WTC11 (cell line): ENCODE measurements at regions not wholly inside any gene's neighbourhood (a gene's known extent, or its start where the extent isn't known, plus 50 kb on each side); places are given as distances from the start of the nearest gene placed in this dataset.

Source experiments
- ATAC-seq: fragments of 200-7000 bp; cut with Tn5 transposase; 2 replicates; pipeline ENCODE4 v1.10.0; 2021; ENCODE audit warnings: mild to moderate bottlenecking, moderate library complexity
- CTCF ChIA-PET: fragments of 300-600 bp; sonication (Branson Sonifier 250); formaldehyde crosslinking; loops from one replicate; lab custom pipeline; 2021; ENCODE audit warnings: antibody characterized with exemption; lab: Charles Lee
- POLR2A ChIA-PET: fragments of 350-600 bp; sonication (Branson Sonifier 250); formaldehyde crosslinking; loops from one replicate; lab custom pipeline; 2021; ENCODE audit warnings: antibody characterized with exemption; lab: Charles Lee
- DNase-seq: peaks from one replicate; pipeline ENCODE4 v3.0.0; 2021; ENCODE audit warnings: low spot score
- H3K27ac Mint-ChIP-seq: 2 replicates; pipeline ENCODE4 v1.8.0; 2021; ENCODE audit warnings: mixed read lengths
- H3K27me3 Mint-ChIP-seq: 2 replicates; pipeline ENCODE4 v1.8.0; 2021; ENCODE audit warnings: low read depth, mild to moderate bottlenecking, moderate library complexity, mixed read lengths
- H3K36me3 Mint-ChIP-seq: 2 replicates; pipeline ENCODE4 v1.8.0; 2021; ENCODE audit warnings: mixed read lengths
- H3K4me1 Mint-ChIP-seq: 2 replicates; pipeline ENCODE4 v1.8.0; 2022; ENCODE audit warnings: mixed read lengths
- H3K4me3 Mint-ChIP-seq: 2 replicates; pipeline ENCODE4 v1.8.0; 2021; ENCODE audit warnings: mild to moderate bottlenecking, moderate library complexity, mixed read lengths
- H3K9me3 Mint-ChIP-seq: 2 replicates; pipeline ENCODE4 v1.8.0; 2021; ENCODE audit warnings: mixed read lengths
- ETV6 ChIP-seq: sonication (generic); formaldehyde crosslinking; IDR thresholded peaks from 2 replicates; pipeline ENCODE4 v1.8.1; 2022; ENCODE audit warnings: mild to moderate bottlenecking, missing genetic modification reagents
- FOXK1 ChIP-seq: sonication (generic); formaldehyde crosslinking; IDR thresholded peaks from 2 replicates; pipeline ENCODE4 v1.8.0; 2022; ENCODE audit warnings: mild to moderate bottlenecking, moderate library complexity, missing genetic modification reagents
- GTF2I ChIP-seq: fragments of 250-450 bp; sonication (Bioruptor Pico); conservative IDR thresholded peaks from 2 replicates; pipeline ENCODE4 v1.4.0; 2021; ENCODE audit warnings: mild to moderate bottlenecking
- RORB ChIP-seq: fragments of 250-450 bp; sonication (Bioruptor Pico); IDR thresholded peaks from 2 replicates; pipeline ENCODE4 v1.9.0; 2021; ENCODE audit warnings: mild to moderate bottlenecking
- SOX15 ChIP-seq: fragments of 250-450 bp; sonication (Bioruptor Pico); IDR thresholded peaks from 2 replicates; pipeline ENCODE4 v1.9.0; 2021; ENCODE audit warnings: mild to moderate bottlenecking
- TEAD4 ChIP-seq: sonication (generic); formaldehyde crosslinking; IDR thresholded peaks from 2 replicates; pipeline ENCODE4 v1.8.0; 2022; ENCODE audit warnings: mild to moderate bottlenecking, missing genetic modification reagents
- ZNF121 ChIP-seq: sonication (generic); formaldehyde crosslinking; IDR thresholded peaks from 2 replicates; pipeline ENCODE4 v1.8.0; 2023; ENCODE audit warnings: missing genetic modification reagents
- ZNF219 ChIP-seq: sonication (generic); formaldehyde crosslinking; IDR thresholded peaks from 2 replicates; pipeline ENCODE4 v1.8.0; 2023; ENCODE audit warnings: missing genetic modification reagents, mild to moderate bottlenecking, borderline replicate concordance
- ZNF263 ChIP-seq: sonication (generic); formaldehyde crosslinking; IDR thresholded peaks from 2 replicates; pipeline ENCODE4 v1.8.1; 2022; ENCODE audit warnings: low read depth, mild to moderate bottlenecking, moderate library complexity, missing genetic modification reagents
- ZNF423 ChIP-seq: fragments of 250-450 bp; sonication (Bioruptor Pico); IDR thresholded peaks from 2 replicates; pipeline ENCODE4 v2.1.2; 2022; ENCODE audit warnings: mild to moderate bottlenecking, moderate library complexity
- TF ChIP-seq, protein P1 (sequence below): sonication (generic); formaldehyde crosslinking; IDR thresholded peaks from 2 replicates; pipeline ENCODE4 v1.8.0; 2023; ENCODE audit warnings: missing genetic modification reagents
- TF ChIP-seq, protein P2 (sequence below): sonication (generic); formaldehyde crosslinking; IDR thresholded peaks from 2 replicates; pipeline ENCODE4 v1.8.1; 2023; ENCODE audit warnings: mild to moderate bottlenecking, missing genetic modification reagents, moderate library complexity
- TF ChIP-seq, protein P3 (sequence below): sonication (generic); formaldehyde crosslinking; IDR thresholded peaks from 2 replicates; pipeline ENCODE4 v1.8.1; 2023; ENCODE audit warnings: mild to moderate bottlenecking, moderate library complexity, missing genetic modification reagents
- TF ChIP-seq, protein P4 (sequence below): sonication (generic); formaldehyde crosslinking; IDR thresholded peaks from 2 replicates; pipeline ENCODE4 v1.8.1; 2022; ENCODE audit warnings: low read depth, mild to moderate bottlenecking, moderate library complexity, missing genetic modification reagents, borderline replicate concordance
- TF ChIP-seq, protein P5 (sequence below): sonication (generic); formaldehyde crosslinking; IDR thresholded peaks from 2 replicates; pipeline ENCODE4 v1.8.0; 2022; ENCODE audit warnings: missing genetic modification reagents

DNA sequence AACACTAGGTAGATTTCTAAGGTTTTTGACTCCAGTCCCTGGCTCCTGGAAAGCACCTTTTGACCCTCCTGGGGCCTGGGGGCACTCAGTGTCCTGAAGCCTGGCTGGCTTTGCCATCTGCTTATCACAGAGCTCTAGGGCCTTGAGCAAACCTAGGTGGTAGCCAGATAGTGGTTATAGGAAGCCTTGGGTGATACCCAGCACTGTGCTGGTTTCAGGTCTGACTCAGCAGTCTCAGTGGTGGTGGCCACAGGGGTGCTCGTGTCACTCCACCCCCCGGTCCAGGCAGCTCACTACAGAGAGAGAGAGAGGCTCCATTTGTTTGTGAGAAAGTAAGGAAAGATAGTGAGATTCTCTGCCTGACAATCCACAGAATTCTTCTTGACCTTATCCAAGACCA, 195.8 kb upstream of the ZFP42 start:
- no peak for ATAC-seq
- Mint-ChIP-seq H3K36me3 (peaks cover 21% of the 10 kb centered on the region), H3K27me3 (peaks cover 5% of the 10 kb centered on the region; the same call in 1 of the 2 replicates), H3K9me3 (peaks cover 56% of the 10 kb centered on the region), H3K4me1 (peaks cover 9% of the 10 kb centered on the region)
- CTCF ChIA-PET, result no interaction called here
- no peak for TF ChIP-seq ZNF121 (CRISPR knock-in tag)
- TF ChIP-seq, all 79 proteins: peak for 0
- no peak for DNase-seq
- H3K4me3 Mint-ChIP-seq, result no peak overlapping the region
- POLR2A ChIA-PET, result no interaction called here
- no peak overlapping the region for H3K27ac Mint-ChIP-seq

DNA sequence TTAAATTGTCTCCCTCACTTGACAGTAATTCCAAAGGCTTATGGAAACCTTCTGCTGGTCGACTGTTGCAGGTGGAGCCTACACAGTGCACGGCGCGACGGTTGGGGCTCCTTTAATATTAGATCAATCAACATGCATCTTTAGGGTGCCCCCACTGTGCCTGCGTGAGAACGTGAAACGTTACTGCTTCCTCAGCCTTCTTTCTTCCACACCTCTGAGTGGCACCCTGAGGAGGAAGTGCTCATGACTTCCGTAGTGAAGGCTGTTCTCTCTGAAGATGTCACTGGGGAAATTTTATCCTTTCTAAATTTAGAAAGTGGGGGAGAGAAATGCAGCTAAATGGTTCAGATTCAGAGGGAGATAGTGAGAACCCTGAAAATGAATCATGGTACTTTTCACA, 184.0 kb upstream of the ZFP42 start:
- DNase-seq, result no peak
- H3K9me3 Mint-ChIP-seq, result no peaks in the 10 kb centered on the region
- H3K4me1 Mint-ChIP-seq, result 0 out of 2 replicates have a peak, but pooled peaks cover 3% of the 10 kb centered on the region

DNA sequence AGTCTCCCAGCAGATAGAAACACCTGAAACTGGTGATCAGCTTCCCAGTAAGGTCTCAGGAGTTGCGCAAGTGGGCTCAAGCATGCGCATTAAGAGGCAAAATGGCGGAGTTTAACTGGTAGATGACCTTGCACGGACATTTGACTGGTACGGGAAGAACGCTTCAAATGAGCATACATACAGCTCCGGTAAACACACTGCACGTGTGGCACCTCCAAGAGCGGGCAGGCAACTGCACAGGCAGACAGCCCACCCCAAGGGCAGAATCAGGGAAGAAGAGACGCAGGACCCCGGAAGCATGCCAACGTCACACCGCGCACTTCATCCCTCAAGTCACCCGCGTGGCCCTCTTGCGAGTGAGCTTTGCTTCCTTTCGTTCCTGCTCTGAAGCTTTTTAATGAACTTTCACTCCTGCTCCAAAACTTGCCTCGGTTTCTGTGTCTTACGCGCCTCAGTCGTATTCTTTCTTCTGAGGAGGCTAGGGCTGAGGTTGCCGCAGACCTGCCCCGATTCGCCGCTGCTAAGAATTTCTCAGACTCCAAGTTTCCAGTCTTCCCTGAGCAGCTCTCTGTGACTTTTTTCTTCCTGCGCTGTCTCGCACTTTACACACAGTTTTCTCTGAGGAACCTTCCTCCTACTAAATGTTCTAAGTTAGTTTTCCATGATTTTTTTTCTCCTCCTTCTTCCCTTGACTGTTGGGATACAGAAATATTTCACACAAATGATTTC, 180.7 kb upstream of the ZFP42 start:
- 0 out of 2 replicates have a peak, but pooled peaks cover 3% of the 10 kb centered on the region for H3K4me1 Mint-ChIP-seq
- no peak overlapping the region for H3K4me3 Mint-ChIP-seq
- DNase-seq (no peak), ATAC-seq (no peak)
- CTCF ChIA-PET, result no interaction called here
- no peaks in the 10 kb centered on the region for H3K36me3 Mint-ChIP-seq
- POLR2A ChIA-PET, result no interaction called here
- no peaks in the 10 kb centered on the region for H3K27me3 Mint-ChIP-seq
- H3K27ac Mint-ChIP-seq, result no peak overlapping the region
- TF ChIP-seq ZNF219 (CRISPR knock-in tag), result no peak
- TF ChIP-seq ZNF263 (CRISPR knock-in tag), result no peak
- TF ChIP-seq, protein P1, sequence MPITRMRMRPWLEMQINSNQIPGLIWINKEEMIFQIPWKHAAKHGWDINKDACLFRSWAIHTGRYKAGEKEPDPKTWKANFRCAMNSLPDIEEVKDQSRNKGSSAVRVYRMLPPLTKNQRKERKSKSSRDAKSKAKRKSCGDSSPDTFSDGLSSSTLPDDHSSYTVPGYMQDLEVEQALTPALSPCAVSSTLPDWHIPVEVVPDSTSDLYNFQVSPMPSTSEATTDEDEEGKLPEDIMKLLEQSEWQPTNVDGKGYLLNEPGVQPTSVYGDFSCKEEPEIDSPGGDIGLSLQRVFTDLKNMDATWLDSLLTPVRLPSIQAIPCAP (CRISPR knock-in tag), result no peak
- TF ChIP-seq, protein P2, sequence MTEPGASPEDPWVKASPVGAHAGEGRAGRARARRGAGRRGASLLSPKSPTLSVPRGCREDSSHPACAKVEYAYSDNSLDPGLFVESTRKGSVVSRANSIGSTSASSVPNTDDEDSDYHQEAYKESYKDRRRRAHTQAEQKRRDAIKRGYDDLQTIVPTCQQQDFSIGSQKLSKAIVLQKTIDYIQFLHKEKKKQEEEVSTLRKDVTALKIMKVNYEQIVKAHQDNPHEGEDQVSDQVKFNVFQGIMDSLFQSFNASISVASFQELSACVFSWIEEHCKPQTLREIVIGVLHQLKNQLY (CRISPR knock-in tag), result no peak
- TF ChIP-seq, protein P3, sequence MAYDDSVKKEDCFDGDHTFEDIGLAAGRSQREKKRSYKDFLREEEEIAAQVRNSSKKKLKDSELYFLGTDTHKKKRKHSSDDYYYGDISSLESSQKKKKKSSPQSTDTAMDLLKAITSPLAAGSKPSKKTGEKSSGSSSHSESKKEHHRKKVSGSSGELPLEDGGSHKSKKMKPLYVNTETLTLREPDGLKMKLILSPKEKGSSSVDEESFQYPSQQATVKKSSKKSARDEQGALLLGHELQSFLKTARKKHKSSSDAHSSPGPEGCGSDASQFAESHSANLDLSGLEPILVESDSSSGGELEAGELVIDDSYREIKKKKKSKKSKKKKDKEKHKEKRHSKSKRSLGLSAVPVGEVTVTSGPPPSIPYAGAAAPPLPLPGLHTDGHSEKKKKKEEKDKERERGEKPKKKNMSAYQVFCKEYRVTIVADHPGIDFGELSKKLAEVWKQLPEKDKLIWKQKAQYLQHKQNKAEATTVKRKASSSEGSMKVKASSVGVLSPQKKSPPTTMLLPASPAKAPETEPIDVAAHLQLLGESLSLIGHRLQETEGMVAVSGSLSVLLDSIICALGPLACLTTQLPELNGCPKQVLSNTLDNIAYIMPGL, result no peak
- no peak for TF ChIP-seq SOX15
- no peak for TF ChIP-seq TEAD4 (CRISPR knock-in tag)
- no peak for TF ChIP-seq RORB (CRISPR knock-in tag)
- no peak for TF ChIP-seq ZNF423 (CRISPR knock-in tag)
- TF ChIP-seq, protein P4, sequence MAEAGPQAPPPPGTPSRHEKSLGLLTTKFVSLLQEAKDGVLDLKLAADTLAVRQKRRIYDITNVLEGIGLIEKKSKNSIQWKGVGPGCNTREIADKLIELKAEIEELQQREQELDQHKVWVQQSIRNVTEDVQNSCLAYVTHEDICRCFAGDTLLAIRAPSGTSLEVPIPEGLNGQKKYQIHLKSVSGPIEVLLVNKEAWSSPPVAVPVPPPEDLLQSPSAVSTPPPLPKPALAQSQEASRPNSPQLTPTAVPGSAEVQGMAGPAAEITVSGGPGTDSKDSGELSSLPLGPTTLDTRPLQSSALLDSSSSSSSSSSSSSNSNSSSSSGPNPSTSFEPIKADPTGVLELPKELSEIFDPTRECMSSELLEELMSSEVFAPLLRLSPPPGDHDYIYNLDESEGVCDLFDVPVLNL (CRISPR knock-in tag), result no peak
- TF ChIP-seq ETV6 (CRISPR knock-in tag), result no peak
- no peak for TF ChIP-seq FOXK1 (CRISPR knock-in tag)
- no peaks in the 10 kb centered on the region for H3K9me3 Mint-ChIP-seq

More for the DNA sequence above, 184.0 kb upstream of the ZFP42 start:
- Mint-ChIP-seq H3K36me3 (no peaks in the 10 kb centered on the region), H3K27me3 (no peaks in the 10 kb centered on the region), H3K27ac (no peak overlapping the region), H3K4me3 (no peak overlapping the region)
- no peak for ATAC-seq
- TF ChIP-seq GTF2I, result no peak
- TF ChIP-seq, protein P5, sequence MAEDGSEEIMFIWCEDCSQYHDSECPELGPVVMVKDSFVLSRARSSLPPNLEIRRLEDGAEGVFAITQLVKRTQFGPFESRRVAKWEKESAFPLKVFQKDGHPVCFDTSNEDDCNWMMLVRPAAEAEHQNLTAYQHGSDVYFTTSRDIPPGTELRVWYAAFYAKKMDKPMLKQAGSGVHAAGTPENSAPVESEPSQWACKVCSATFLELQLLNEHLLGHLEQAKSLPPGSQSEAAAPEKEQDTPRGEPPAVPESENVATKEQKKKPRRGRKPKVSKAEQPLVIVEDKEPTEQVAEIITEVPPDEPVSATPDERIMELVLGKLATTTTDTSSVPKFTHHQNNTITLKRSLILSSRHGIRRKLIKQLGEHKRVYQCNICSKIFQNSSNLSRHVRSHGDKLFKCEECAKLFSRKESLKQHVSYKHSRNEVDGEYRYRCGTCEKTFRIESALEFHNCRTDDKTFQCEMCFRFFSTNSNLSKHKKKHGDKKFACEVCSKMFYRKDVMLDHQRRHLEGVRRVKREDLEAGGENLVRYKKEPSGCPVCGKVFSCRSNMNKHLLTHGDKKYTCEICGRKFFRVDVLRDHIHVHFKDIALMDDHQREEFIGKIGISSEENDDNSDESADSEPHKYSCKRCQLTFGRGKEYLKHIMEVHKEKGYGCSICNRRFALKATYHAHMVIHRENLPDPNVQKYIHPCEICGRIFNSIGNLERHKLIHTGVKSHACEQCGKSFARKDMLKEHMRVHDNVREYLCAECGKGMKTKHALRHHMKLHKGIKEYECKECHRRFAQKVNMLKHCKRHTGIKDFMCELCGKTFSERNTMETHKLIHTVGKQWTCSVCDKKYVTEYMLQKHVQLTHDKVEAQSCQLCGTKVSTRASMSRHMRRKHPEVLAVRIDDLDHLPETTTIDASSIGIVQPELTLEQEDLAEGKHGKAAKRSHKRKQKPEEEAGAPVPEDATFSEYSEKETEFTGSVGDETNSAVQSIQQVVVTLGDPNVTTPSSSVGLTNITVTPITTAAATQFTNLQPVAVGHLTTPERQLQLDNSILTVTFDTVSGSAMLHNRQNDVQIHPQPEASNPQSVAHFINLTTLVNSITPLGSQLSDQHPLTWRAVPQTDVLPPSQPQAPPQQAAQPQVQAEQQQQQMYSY, result no peak
- POLR2A ChIA-PET, result no interaction called here
- CTCF ChIA-PET, result no interaction called here
